ENCODE measurements at regions not wholly inside any gene's neighbourhood (a gene's known extent, or its start where the extent isn't known, plus 50 kb on each side); places are given as distances from the start of the nearest gene placed in this dataset.
"Not testable (repeated sequence)": the region's sequence is repeated elsewhere in the genome, so short reads cannot be mapped to it uniquely, and the experiment has no call there.

GRCh38 chr5:42267091-42267490, 156.1 kb upstream of the GHR start:
- Mint-ChIP-seq H3K4me3 (no peak overlapping the region), H3K9me3 (peaks cover 5% of the 10 kb centered on the region), H3K27me3 (ENCODE audit: insufficient read depth, low read depth) (peaks cover 4% of the 10 kb centered on the region), H3K4me1 (no peaks in the 10 kb centered on the region), H3K27ac (no peak overlapping the region), H3K36me3 (no peaks in the 10 kb centered on the region)
- no peak overlapping the region for H2AFZ ChIP-seq (replicated peaks)
- no peaks in the 10 kb centered on the region for H4K20me1 ChIP-seq (ENCODE audit: low read depth)
- no peak overlapping the region for H3K27ac ChIP-seq
- no peak for DNase-seq (ENCODE audit: low spot score)
- no peaks in the 10 kb centered on the region for H3K27me3 ChIP-seq
- peaks cover 10% of the 10 kb centered on the region for H3K4me1 ChIP-seq
- no peak overlapping the region for H3K9ac ChIP-seq
- no peaks in the 10 kb centered on the region for H3K36me3 ChIP-seq
- H3K9me3 ChIP-seq (ENCODE audit: low read depth): no peaks in the 10 kb centered on the region
- no peak overlapping the region for H3K4me3 ChIP-seq
- no peaks in the 10 kb centered on the region for H3F3A ChIP-seq (ENCODE audit: low read depth)
- H3K79me2 ChIP-seq (ENCODE audit: low read depth): no peaks in the 10 kb centered on the region
- no peak overlapping the region for H3K4me2 ChIP-seq
- no peak for TF ChIP-seq CTCF (IDR thresholded peaks at IDR 0.05)

GRCh38 chr5:42268170-42268569, 155.1 kb upstream of the GHR start:
- H3K4me1 ChIP-seq: peaks cover 10% of the 10 kb centered on the region
- not testable (repeated sequence) for H3K9me3 Mint-ChIP-seq; H3K79me2 ChIP-seq (ENCODE audit: low read depth); H3F3A ChIP-seq (ENCODE audit: low read depth); H3K27me3 ChIP-seq; H3K27ac Mint-ChIP-seq; H3K36me3 ChIP-seq; H3K4me1 Mint-ChIP-seq; H3K4me3 Mint-ChIP-seq; H3K9ac ChIP-seq; H3K36me3 Mint-ChIP-seq; H3K9me3 ChIP-seq (ENCODE audit: low read depth); DNase-seq (ENCODE audit: low spot score); H2AFZ ChIP-seq (replicated peaks); H3K27me3 Mint-ChIP-seq (ENCODE audit: insufficient read depth, low read depth); H3K4me3 ChIP-seq; H3K4me2 ChIP-seq; H3K27ac ChIP-seq; H4K20me1 ChIP-seq (ENCODE audit: low read depth)

- H4K20me1 ChIP-seq (ENCODE audit: low read depth): no peaks in the 10 kb centered on the region
- H3K36me3 ChIP-seq: no peaks in the 10 kb centered on the region
- H3K4me2 ChIP-seq: no peak overlapping the region
- H3K27ac ChIP-seq: no peak overlapping the region
- Mint-ChIP-seq H3K27me3 (ENCODE audit: insufficient read depth, low read depth) (peaks cover 4% of the 10 kb centered on the region), H3K27ac (no peak overlapping the region), H3K9me3 (peaks cover 5% of the 10 kb centered on the region), H3K4me1 (no peaks in the 10 kb centered on the region), H3K36me3 (no peaks in the 10 kb centered on the region), H3K4me3 (no peak overlapping the region)
- no peaks in the 10 kb centered on the region for H3K27me3 ChIP-seq
- H3K9me3 ChIP-seq (ENCODE audit: low read depth): no peaks in the 10 kb centered on the region
- no peak overlapping the region for H3K9ac ChIP-seq
- no peaks in the 10 kb centered on the region for H3K79me2 ChIP-seq (ENCODE audit: low read depth)
- peaks cover 10% of the 10 kb centered on the region for H3K4me1 ChIP-seq
- no peak overlapping the region for H2AFZ ChIP-seq (replicated peaks)
- DNase-seq (ENCODE audit: low spot score): no peak
- no peak for TF ChIP-seq EZH2phosphoT487 (IDR thresholded peaks at IDR 0.05)
- TF ChIP-seq EZH2 (IDR thresholded peaks at IDR 0.05): no peak
- no peak for TF ChIP-seq CTCF (IDR thresholded peaks at IDR 0.05)
- no peaks in the 10 kb centered on the region for H3F3A ChIP-seq (ENCODE audit: low read depth)
- no peak overlapping the region for H3K4me3 ChIP-seq
These were observed 154.6 kb upstream of the GHR start for GRCh38 chr5:42268630-42269029.

GRCh38 chr5:42270771-42271170, 152.5 kb upstream of the GHR start:
- H4K20me1 ChIP-seq (ENCODE audit: low read depth): no peaks in the 10 kb centered on the region
- peaks cover 10% of the 10 kb centered on the region for H3K4me1 ChIP-seq
- H3K36me3 ChIP-seq: no peaks in the 10 kb centered on the region
- TF ChIP-seq CTCF (IDR thresholded peaks at IDR 0.05): no peak
- TF ChIP-seq EZH2phosphoT487 (IDR thresholded peaks at IDR 0.05): no peak
- TF ChIP-seq EZH2 (IDR thresholded peaks at IDR 0.05): no peak
- no peaks in the 10 kb centered on the region for H3K4me1 Mint-ChIP-seq
- H2AFZ ChIP-seq (replicated peaks): no peak overlapping the region
- H3K9me3 ChIP-seq (ENCODE audit: low read depth): no peaks in the 10 kb centered on the region
- H3K27ac ChIP-seq: no peak overlapping the region
- H3K4me3 Mint-ChIP-seq: no peak overlapping the region
- H3K4me2 ChIP-seq: no peak overlapping the region
- no peak for DNase-seq (ENCODE audit: low spot score)
- H3K79me2 ChIP-seq (ENCODE audit: low read depth): no peaks in the 10 kb centered on the region
- peaks cover 2% of the 10 kb centered on the region for H3K27me3 Mint-ChIP-seq (ENCODE audit: insufficient read depth, low read depth)
- H3K27me3 ChIP-seq: no peaks in the 10 kb centered on the region
- no peaks in the 10 kb centered on the region for H3F3A ChIP-seq (ENCODE audit: low read depth)
- H3K9me3 Mint-ChIP-seq: no peaks in the 10 kb centered on the region
- H3K36me3 Mint-ChIP-seq: no peaks in the 10 kb centered on the region
- H3K4me3 ChIP-seq: no peak overlapping the region
- H3K9ac ChIP-seq: no peak overlapping the region
- no peak overlapping the region for H3K27ac Mint-ChIP-seq
